RWPE1 (cell line): ENCODE measurements at regions not wholly inside any gene's neighbourhood (a gene's known extent, or its start where the extent isn't known, plus 50 kb on each side); places are given as distances from the start of the nearest gene placed in this dataset.
"Not testable (repeated sequence)": the region's sequence is repeated elsewhere in the genome, so short reads cannot be mapped to it uniquely, and the experiment has no call there.

ENCODE experiments used
- CTCF ChIA-PET: fragments of 350-600 bp; sonication (Branson Sonifier 250); formaldehyde crosslinking; extraction: SDS; loops from one replicate; lab custom pipeline; 2021; lab: Yijun Ruan, JAX
- POLR2A ChIA-PET: fragments of 400-600 bp; formaldehyde crosslinking; extraction: SDS; loops from one replicate; lab custom pipeline; 2020; ENCODE audit warnings: antibody characterized with exemption; ENCODE audit not compliant: low non-redundant PET; lab: Yijun Ruan, JAX
- DNase-seq: peaks from one replicate; pipeline ENCODE4 v3.0.0; 2012; ENCODE audit warnings: low spot score
- H3K27ac ChIP-seq: fragments of 450-650 bp; 2 replicates; pipeline ENCODE4 v1.5.1; 2017
- TF ChIP-seq, protein P1 (sequence below): fragments of 450-650 bp; conservative IDR thresholded peaks from 2 replicates; pipeline ENCODE4 v1.5.1; 2017; ENCODE audit warnings: low read depth, mild to moderate bottlenecking

DNA sequence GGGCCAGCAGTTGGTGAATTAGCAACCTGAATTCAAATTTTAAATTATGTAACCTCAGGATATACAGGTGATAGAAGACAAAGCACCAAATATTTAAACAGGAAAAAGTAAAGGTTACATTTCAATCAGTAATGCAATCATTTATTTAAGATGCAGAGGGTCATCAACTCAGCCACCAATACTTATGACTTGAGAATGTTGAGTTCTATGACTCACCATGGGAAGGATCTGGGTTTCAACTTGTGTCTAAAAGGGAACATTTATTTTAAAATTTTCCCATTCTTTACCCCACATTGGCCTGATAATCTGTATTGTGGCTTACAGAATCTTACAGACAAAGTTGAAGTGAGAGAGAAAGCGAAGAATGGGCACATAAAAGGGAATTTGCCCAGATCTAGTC is 418.0 kb downstream of the NDFIP2 start:
- no peak for DNase-seq
- TF ChIP-seq, protein P1, sequence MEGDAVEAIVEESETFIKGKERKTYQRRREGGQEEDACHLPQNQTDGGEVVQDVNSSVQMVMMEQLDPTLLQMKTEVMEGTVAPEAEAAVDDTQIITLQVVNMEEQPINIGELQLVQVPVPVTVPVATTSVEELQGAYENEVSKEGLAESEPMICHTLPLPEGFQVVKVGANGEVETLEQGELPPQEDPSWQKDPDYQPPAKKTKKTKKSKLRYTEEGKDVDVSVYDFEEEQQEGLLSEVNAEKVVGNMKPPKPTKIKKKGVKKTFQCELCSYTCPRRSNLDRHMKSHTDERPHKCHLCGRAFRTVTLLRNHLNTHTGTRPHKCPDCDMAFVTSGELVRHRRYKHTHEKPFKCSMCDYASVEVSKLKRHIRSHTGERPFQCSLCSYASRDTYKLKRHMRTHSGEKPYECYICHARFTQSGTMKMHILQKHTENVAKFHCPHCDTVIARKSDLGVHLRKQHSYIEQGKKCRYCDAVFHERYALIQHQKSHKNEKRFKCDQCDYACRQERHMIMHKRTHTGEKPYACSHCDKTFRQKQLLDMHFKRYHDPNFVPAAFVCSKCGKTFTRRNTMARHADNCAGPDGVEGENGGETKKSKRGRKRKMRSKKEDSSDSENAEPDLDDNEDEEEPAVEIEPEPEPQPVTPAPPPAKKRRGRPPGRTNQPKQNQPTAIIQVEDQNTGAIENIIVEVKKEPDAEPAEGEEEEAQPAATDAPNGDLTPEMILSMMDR = no peak
- no peak overlapping the region for H3K27ac ChIP-seq
- ChIA-PET POLR2A (no interaction called here), CTCF (interaction anchor here (0.7 kb wide), 1 partner anchor 86 kb away, joined by 3 read pairs; no protein-coding TSS in a partner anchor)

GRCh38 chr13:79898202-79898826 is 417.4 kb downstream of the NDFIP2 start:
- ChIA-PET POLR2A (no interaction called here), CTCF (interaction anchor here (0.7 kb wide), 1 partner anchor 86 kb away, joined by 3 read pairs; no protein-coding TSS in a partner anchor)
- DNase-seq = no peak
- no peak overlapping the region for H3K27ac ChIP-seq
- TF ChIP-seq, protein P1 = no peak

DNA sequence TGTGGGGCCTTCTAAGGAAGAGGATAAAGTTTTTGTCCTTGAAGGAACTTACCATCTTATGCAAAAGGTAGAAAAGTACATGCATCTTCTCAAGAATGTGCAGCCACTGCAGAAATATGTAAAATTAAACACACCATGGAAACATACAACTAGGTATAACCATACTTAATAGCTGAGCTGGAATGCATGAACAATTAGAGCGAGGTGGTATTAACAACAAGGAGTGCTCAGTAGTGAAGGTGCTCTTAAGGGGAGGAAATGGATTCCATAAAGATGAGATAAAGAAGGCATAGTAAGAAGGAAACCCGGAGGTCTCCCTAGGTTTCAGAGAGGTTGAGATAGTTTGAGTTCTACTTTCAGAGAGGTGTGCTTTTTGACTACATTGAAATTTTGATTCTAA is 415.9 kb downstream of the NDFIP2 start:
- no peak overlapping the region for H3K27ac ChIP-seq
- TF ChIP-seq, protein P1 = no peak
- DNase-seq = no peak
- ChIA-PET CTCF (no interaction called here), POLR2A (no interaction called here)

GRCh38 chr13:79895416-79895815 is 414.5 kb downstream of the NDFIP2 start:
- DNase-seq = no peak
- ChIA-PET CTCF (no interaction called here), POLR2A (no interaction called here)
- TF ChIP-seq, protein P1 = no peak
- no peak overlapping the region for H3K27ac ChIP-seq

DNA sequence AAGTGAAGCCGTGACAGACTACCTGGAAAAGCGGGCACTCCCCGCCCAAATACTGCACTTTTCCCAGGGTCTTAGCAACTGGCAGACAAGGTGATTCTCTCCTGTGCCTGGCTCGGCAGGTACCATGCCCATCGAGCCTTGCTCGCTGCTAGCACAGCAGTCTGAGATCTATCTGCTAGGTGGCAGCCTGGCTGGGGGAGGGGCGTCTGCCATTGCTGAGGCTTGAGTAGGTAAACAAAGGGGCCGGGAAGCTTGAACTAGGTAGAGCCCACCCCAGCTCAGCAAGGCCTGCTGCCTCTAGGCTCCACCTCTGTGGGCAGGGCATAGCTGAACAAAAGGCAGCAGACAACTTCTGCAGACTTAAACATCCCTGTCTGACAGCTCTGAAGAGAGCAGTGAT is 406.3 kb downstream of the NDFIP2 start:
- DNase-seq, POLR2A ChIA-PET, CTCF ChIA-PET, H3K27ac ChIP-seq: not testable (repeated sequence)

GRCh38 chr13:79886601-79887000 is 405.6 kb downstream of the NDFIP2 start:
- TF ChIP-seq, protein P1 = no peak
- ChIA-PET CTCF (no interaction called here), POLR2A (no interaction called here)
- no peak for DNase-seq
- no peak overlapping the region for H3K27ac ChIP-seq

GRCh38 chr13:79884890-79885289 is 403.9 kb downstream of the NDFIP2 start:
- POLR2A ChIA-PET = no interaction called here
- TF ChIP-seq, protein P1 = no peak
- CTCF ChIA-PET = interaction anchor here (0.6 kb wide), 1 partner anchor 174 kb away, joined by 3 read pairs; no protein-coding TSS in a partner anchor
- no peak overlapping the region for H3K27ac ChIP-seq
- no peak for DNase-seq
